ENCODE measurements at regions not wholly inside any gene's neighbourhood (a gene's known extent, or its start where the extent isn't known, plus 50 kb on each side); places are given as distances from the start of the nearest gene placed in this dataset.

DNA sequence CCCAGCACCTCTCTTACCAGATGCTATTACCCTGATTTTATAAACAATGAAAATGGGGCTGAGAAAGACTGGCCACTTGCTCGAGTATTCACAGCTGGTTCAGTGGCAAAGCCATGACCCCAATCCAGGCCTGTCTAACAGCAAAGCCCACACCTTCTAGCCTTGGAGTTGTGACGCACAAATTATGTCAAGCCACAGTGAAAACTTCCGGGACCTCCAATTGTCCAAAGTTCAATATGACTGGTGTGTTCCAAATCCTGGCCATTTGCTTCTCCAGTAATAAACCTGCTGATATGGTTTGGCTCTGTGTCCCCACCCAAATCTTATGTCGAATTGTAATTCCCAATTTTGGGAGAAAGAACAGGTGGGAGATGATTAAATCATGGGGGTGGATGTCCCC lies 64.7 kb upstream of the RIOK3 start:
- DNase-seq: no peak

DNA sequence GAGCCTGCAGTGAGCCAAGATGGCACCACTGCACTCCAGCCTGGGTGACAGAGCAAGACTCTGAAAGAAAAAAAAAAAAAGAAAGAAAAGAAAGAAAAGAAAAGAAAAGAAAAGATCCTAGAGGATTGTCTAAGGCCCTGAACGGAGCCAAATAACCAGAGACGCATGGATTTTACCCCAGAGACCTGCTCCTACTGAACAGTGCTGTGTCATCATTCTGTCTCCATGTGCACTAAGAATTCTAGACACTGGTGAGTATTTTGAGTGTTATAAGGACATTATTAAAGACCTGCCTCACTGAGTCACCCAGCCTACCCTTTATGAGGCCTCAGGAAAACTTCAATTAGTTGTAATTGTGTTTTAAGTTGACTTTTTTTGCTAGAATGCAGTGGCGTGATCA lies 61.9 kb upstream of the RIOK3 start:
- DNase-seq: no peak

DNA sequence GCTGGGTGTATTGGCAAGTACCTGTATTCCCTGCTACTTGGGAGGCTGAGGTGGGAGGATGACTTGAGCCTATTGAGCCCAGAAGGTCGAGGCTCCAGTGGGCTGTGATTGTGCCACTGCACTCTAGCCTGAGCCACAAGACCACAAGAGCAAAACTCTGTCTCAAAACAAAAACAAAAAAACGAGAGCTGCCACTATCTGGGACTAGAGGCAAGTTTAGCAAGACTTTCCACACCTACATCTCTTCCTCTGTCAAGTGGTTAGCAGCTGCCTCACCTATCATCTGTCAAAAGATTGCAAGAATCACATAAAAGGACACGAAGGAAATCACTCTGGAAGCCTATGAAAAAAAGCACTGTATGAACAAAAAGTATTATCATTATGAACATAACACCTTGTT lies 55.2 kb upstream of the RIOK3 start:
- DNase-seq: no peak

DNA sequence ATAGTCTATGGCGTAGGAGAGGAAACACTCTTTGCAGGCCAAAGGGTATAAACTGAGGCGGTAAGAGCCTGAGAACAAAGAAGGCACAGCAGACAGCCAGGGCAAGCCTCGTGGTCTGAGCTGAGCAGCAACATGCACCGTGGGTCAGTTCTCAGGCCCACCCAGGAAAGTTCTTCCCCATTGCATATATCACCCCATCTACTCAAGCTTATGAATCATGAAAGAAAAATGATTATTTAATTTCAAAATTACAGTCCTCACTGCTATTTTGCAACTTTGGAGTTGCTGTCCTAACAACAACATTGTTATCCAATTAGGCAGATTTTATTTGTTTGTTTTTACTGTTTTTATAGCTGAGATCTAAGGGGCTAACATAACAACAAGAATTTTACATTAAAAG lies 54.7 kb upstream of the RIOK3 start:
- DNase-seq: no peak

DNA sequence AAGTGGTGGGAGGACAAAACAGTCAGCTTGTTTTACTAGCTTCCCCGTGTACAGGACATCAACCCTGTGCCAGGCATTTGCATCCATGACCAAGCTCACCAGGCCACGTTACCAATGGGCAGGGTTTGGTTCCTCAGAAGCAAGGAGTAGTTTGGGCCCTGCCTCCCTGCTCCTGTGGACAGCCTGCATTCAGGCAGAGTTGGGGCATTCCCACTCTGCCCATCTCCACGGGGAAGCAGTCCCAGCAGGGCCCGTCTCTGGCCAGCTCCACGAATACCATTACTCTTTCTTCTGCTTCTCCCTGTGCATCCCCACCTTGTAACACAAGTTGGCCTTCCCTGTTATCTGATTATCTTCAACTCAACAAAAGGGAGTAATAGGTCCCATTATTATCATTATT lies 54.0 kb upstream of the RIOK3 start:
- no peak for DNase-seq

DNA sequence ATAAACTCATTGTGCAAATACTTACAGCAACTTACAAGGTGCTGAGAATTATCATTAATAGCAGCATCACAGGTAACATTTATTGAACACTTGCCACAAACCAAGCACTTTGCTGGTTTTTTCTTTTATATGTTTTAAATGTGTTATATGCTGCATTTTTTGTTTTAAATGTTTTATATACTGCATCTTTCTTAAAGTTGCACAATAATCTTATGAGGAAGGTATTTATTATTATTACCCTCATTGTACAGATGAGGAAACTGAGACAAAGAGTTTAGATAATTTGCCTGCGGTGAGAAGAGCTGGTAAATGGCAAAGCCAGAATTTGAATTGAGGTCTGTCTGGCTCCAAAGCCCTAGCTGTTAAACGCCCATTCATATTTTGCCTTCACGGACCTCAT lies 52.2 kb upstream of the RIOK3 start:
- DNase-seq: no peak

DNA sequence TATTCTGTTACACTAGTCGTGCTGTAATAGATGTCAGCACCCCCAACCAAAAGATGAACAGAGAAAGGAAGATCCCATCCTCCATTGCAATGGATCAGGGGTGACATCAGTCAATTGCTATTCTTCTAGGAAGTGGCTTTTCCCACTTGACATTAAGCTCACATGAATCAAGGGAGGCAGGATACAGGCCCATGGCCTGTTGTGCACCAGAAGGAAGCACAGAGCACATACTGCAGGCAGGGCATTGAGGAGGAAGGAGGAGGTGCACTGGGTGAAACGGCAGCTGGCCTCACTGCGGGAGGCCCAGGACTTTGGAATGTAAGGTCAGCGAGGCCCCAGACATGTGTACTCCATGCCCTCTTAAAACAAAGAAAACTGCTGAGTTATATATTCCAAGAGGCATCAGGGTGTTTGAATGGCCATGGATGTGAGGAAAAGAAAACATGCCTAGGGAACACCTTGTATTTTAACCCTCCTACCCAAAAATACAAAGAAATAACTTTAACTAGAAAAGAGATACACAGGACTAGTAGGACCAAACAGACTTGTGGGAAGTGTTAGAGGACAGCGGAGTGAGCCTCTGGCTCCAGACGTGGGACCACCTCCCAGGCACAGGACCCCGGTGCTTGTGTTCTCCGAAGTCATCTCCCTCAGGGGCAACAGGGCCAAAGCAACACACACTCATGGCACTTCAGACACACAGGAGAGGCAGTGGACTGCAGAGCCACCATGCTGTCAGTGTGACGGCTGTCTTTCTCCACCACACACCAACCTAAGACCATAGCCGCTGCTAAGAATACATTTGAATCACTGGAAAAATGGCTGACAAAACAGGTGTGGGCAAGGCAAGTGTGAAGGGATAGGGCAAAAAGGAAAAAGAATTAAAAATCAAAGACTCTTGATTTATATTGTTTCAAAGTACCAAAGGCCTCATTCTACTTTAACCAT lies 51.4 kb upstream of the RIOK3 start:
- no peak for DNase-seq

Data from NCI-H1436 (cell line).